DMS79 (cell line): ENCODE measurements at regions not wholly inside any gene's neighbourhood (a gene's known extent, or its start where the extent isn't known, plus 50 kb on each side); places are given as distances from the start of the nearest gene placed in this dataset.

Experiments
- DNase-seq: peaks from one replicate; lab custom pipeline; 2025; lab: John Stamatoyannopoulos, UW

GRCh38 chr22:49108636-49109315 lies 718.9 kb downstream of the BRD1 start:
- no peak for DNase-seq

GRCh38 chr22:49107961-49108530 lies 719.6 kb downstream of the BRD1 start:
- no peak for DNase-seq

GRCh38 chr22:49107561-49107960 lies 720.1 kb downstream of the BRD1 start:
- DNase-seq, result no peak

GRCh38 chr22:49106842-49107152 lies 720.9 kb downstream of the BRD1 start:
- no peak for DNase-seq

GRCh38 chr22:49106096-49106841 lies 721.4 kb downstream of the BRD1 start:
- no peak for DNase-seq

GRCh38 chr22:49104434-49104833 lies 723.2 kb downstream of the BRD1 start:
- DNase-seq, result no peak

GRCh38 chr22:49103314-49104059 lies 724.2 kb downstream of the BRD1 start:
- peak; percentile 43 for DNase-seq

GRCh38 chr22:49102367-49102766 lies 725.3 kb downstream of the BRD1 start:
- DNase-seq, result no peak

- DNase-seq, result no peak
Observed at GRCh38 chr22:49101873-49102272, 725.8 kb downstream of the BRD1 start.

- DNase-seq, result no peak
Observed at GRCh38 chr22:49101225-49101624, 726.4 kb downstream of the BRD1 start.

GRCh38 chr22:49100773-49101172 lies 726.9 kb downstream of the BRD1 start:
- no peak for DNase-seq

- DNase-seq, result no peak
Observed at GRCh38 chr22:49100316-49100715, 727.4 kb downstream of the BRD1 start.

GRCh38 chr22:49099496-49100124 lies 728.1 kb downstream of the BRD1 start:
- no peak for DNase-seq

- DNase-seq, result no peak
Observed at GRCh38 chr22:49099089-49099488, 728.6 kb downstream of the BRD1 start.

- no peak for DNase-seq
Observed at GRCh38 chr22:49097966-49098365, 729.7 kb downstream of the BRD1 start.

- no peak for DNase-seq
Observed at GRCh38 chr22:49097171-49097925, 730.3 kb downstream of the BRD1 start.

- no peak for DNase-seq
Observed at GRCh38 chr22:49096476-49096875, 731.2 kb downstream of the BRD1 start.

- no peak for DNase-seq
Observed at GRCh38 chr22:49095366-49095765, 732.3 kb downstream of the BRD1 start.

- no peak for DNase-seq
Observed at GRCh38 chr22:49094858-49095257, 732.8 kb downstream of the BRD1 start.

GRCh38 chr22:49094151-49094550 lies 733.5 kb downstream of the BRD1 start:
- no peak for DNase-seq

GRCh38 chr22:49093192-49093880 lies 734.3 kb downstream of the BRD1 start:
- DNase-seq, result no peak
